T-helper 1 cell treated with Interleukin-12 subunit alpha and Interleukin-12 subunit beta and Interleukin-4 antibody, amounts not matched to agents 30 μg/mL and 1 μg/mL, for 36 hours (primary cell): ENCODE measurements at regions not wholly inside any gene's neighbourhood (a gene's known extent, or its start where the extent isn't known, plus 50 kb on each side); places are given as distances from the start of the nearest gene placed in this dataset.

Experiments
- H3K27ac Mint-ChIP-seq: one replicate; pipeline ENCODE4 v1.8.0; 2021; ENCODE audit warnings: mild to moderate bottlenecking, mixed read lengths
- H3K27me3 Mint-ChIP-seq: one replicate; pipeline ENCODE4 v1.8.0; 2021; ENCODE audit warnings: low read depth, mixed read lengths
- H3K36me3 Mint-ChIP-seq: one replicate; pipeline ENCODE4 v1.8.0; 2021; ENCODE audit warnings: low read depth, mixed read lengths
- H3K4me1 Mint-ChIP-seq: one replicate; pipeline ENCODE4 v1.8.0; 2021; ENCODE audit warnings: low read depth, mixed read lengths
- H3K4me3 Mint-ChIP-seq: one replicate; pipeline ENCODE4 v1.8.0; 2021; ENCODE audit warnings: mild to moderate bottlenecking, moderate library complexity, mixed read lengths
- H3K9me3 Mint-ChIP-seq: one replicate; pipeline ENCODE4 v1.8.0; 2021; ENCODE audit warnings: mixed read lengths

- Mint-ChIP-seq H3K36me3 (peaks cover 6% of the 10 kb centered on the region), H3K4me3 (no peak overlapping the region), H3K4me1 (peaks cover 57% of the 10 kb centered on the region), H3K27me3 (peaks cover 33% of the 10 kb centered on the region), H3K27ac (peak overlapping the region; percentile 33), H3K9me3 (no peaks in the 10 kb centered on the region)
Observed at GRCh38 chr13:31042481-31043165, 110.2 kb downstream of the TEX26 start.

GRCh38 chr13:31042049-31042448 lies 109.6 kb downstream of the TEX26 start:
- Mint-ChIP-seq H3K36me3 (peaks cover 6% of the 10 kb centered on the region), H3K4me3 (no peak overlapping the region), H3K4me1 (peaks cover 57% of the 10 kb centered on the region), H3K27ac (no peak overlapping the region), H3K9me3 (no peaks in the 10 kb centered on the region), H3K27me3 (peaks cover 34% of the 10 kb centered on the region)

- Mint-ChIP-seq H3K27me3 (peaks cover 52% of the 10 kb centered on the region), H3K4me1 (peaks cover 38% of the 10 kb centered on the region), H3K4me3 (peak overlapping the region; percentile 66), H3K9me3 (no peaks in the 10 kb centered on the region), H3K36me3 (peaks cover 6% of the 10 kb centered on the region), H3K27ac (peak overlapping the region; percentile 39)
Observed at GRCh38 chr13:31038834-31039552, 106.5 kb downstream of the TEX26 start.

GRCh38 chr13:31037874-31038500 lies 105.5 kb downstream of the TEX26 start:
- Mint-ChIP-seq H3K9me3 (no peaks in the 10 kb centered on the region), H3K4me3 (no peak overlapping the region), H3K27me3 (peaks cover 60% of the 10 kb centered on the region), H3K27ac (no peak overlapping the region), H3K4me1 (peaks cover 31% of the 10 kb centered on the region), H3K36me3 (peaks cover 6% of the 10 kb centered on the region)

- Mint-ChIP-seq H3K9me3 (no peaks in the 10 kb centered on the region), H3K4me1 (peaks cover 24% of the 10 kb centered on the region), H3K27ac (peak overlapping the region; percentile 39), H3K36me3 (peaks cover 4% of the 10 kb centered on the region), H3K4me3 (no peak overlapping the region), H3K27me3 (peaks cover 62% of the 10 kb centered on the region)
Observed at GRCh38 chr13:31036731-31037695, 104.6 kb downstream of the TEX26 start.

- Mint-ChIP-seq H3K36me3 (peaks cover 4% of the 10 kb centered on the region), H3K27ac (no peak overlapping the region), H3K4me1 (peaks cover 21% of the 10 kb centered on the region), H3K4me3 (no peak overlapping the region), H3K9me3 (no peaks in the 10 kb centered on the region), H3K27me3 (peaks cover 68% of the 10 kb centered on the region)
Observed at GRCh38 chr13:31035185-31035965, 102.9 kb downstream of the TEX26 start.

- Mint-ChIP-seq H3K4me3 (no peak overlapping the region), H3K27me3 (peaks cover 57% of the 10 kb centered on the region), H3K9me3 (no peaks in the 10 kb centered on the region), H3K27ac (no peak overlapping the region), H3K36me3 (no peaks in the 10 kb centered on the region), H3K4me1 (no peaks in the 10 kb centered on the region)
Observed at GRCh38 chr13:31032528-31033113, 100.2 kb downstream of the TEX26 start.

GRCh38 chr13:31031482-31031881 lies 99.0 kb downstream of the TEX26 start:
- Mint-ChIP-seq H3K27me3 (peaks cover 55% of the 10 kb centered on the region), H3K4me1 (no peaks in the 10 kb centered on the region), H3K4me3 (no peak overlapping the region), H3K36me3 (no peaks in the 10 kb centered on the region), H3K27ac (no peak overlapping the region), H3K9me3 (no peaks in the 10 kb centered on the region)

- Mint-ChIP-seq H3K27ac (no peak overlapping the region), H3K9me3 (no peaks in the 10 kb centered on the region), H3K4me3 (no peak overlapping the region), H3K4me1 (no peaks in the 10 kb centered on the region), H3K27me3 (peaks cover 39% of the 10 kb centered on the region), H3K36me3 (no peaks in the 10 kb centered on the region)
Observed at GRCh38 chr13:31029102-31029501, 96.6 kb downstream of the TEX26 start.

- no peaks in the 10 kb centered on the region for H3K4me1 Mint-ChIP-seq
- no peak overlapping the region for H3K27ac Mint-ChIP-seq
- no peaks in the 10 kb centered on the region for H3K36me3 Mint-ChIP-seq
- no peaks in the 10 kb centered on the region for H3K9me3 Mint-ChIP-seq
- H3K4me3 Mint-ChIP-seq, result no peak overlapping the region
- peaks cover 38% of the 10 kb centered on the region for H3K27me3 Mint-ChIP-seq
Observed at GRCh38 chr13:31027136-31027535, 94.7 kb downstream of the TEX26 start.
